ENCODE measurements at regions not wholly inside any gene's neighbourhood (a gene's known extent, or its start where the extent isn't known, plus 50 kb on each side); places are given as distances from the start of the nearest gene placed in this dataset.

GRCh38 chr5:10059556-10059955 lies 190.1 kb downstream of the ATPSCKMT start:
- Histone ChIP-seq H3K27ac (ENCODE audit: low read length) (no peak overlapping the region), H3K36me3 (ENCODE audit: insufficient read depth, low read length) (no peaks in the 10 kb centered on the region), H3K4me2 (ENCODE audit: low read length) (no peak overlapping the region), H4K20me1 (ENCODE audit: insufficient read depth) (no peaks in the 10 kb centered on the region), H3K79me2 (replicated peaks; ENCODE audit: insufficient read depth, low read length) (no peaks in the 10 kb centered on the region), H3K4me3 (ENCODE audit: low read length) (no peak overlapping the region), H3K9ac (ENCODE audit: low read length) (no peak overlapping the region), H2AFZ (ENCODE audit: low read depth, low read length) (no peak overlapping the region), H3K27me3 (ENCODE audit: insufficient read depth, low read depth, low read length) (no peaks in the 10 kb centered on the region), H3F3A (ENCODE audit: insufficient read depth, low read length, poor library complexity, severe bottlenecking) (no peaks in the 10 kb centered on the region), H3K9me3 (ENCODE audit: low read length) (no peaks in the 10 kb centered on the region), H3K9me2 (ENCODE audit: insufficient read depth, low read length) (no peaks in the 10 kb centered on the region)
- no peak for TF ChIP-seq EP300 (conservative IDR thresholded peaks at IDR 0.05; ENCODE audit: poor library complexity, severe bottlenecking)
- no peak for TF ChIP-seq EZH2 (IDR thresholded peaks at IDR 0.05; ENCODE audit: borderline replicate concordance, insufficient read depth, low read length, poor library complexity, severe bottlenecking)

- H3F3A ChIP-seq (ENCODE audit: insufficient read depth, low read length, poor library complexity, severe bottlenecking) = no peaks in the 10 kb centered on the region
- no peaks in the 10 kb centered on the region for H3K27me3 ChIP-seq (ENCODE audit: insufficient read depth, low read depth, low read length)
- H3K79me2 ChIP-seq (replicated peaks; ENCODE audit: insufficient read depth, low read length) = no peaks in the 10 kb centered on the region
- no peaks in the 10 kb centered on the region for H3K36me3 ChIP-seq (ENCODE audit: insufficient read depth, low read length)
- H4K20me1 ChIP-seq (ENCODE audit: insufficient read depth) = no peaks in the 10 kb centered on the region
- no peak overlapping the region for H3K9ac ChIP-seq (ENCODE audit: low read length)
- H3K9me2 ChIP-seq (ENCODE audit: insufficient read depth, low read length) = no peaks in the 10 kb centered on the region
- no peaks in the 10 kb centered on the region for H3K9me3 ChIP-seq (ENCODE audit: low read length)
- H3K27ac ChIP-seq (ENCODE audit: low read length) = no peak overlapping the region
- H2AFZ ChIP-seq (ENCODE audit: low read depth, low read length) = no peak overlapping the region
- no peak overlapping the region for H3K4me3 ChIP-seq (ENCODE audit: low read length)
- TF ChIP-seq EP300 (conservative IDR thresholded peaks at IDR 0.05; ENCODE audit: poor library complexity, severe bottlenecking) = no peak
- TF ChIP-seq RAD21 (conservative IDR thresholded peaks at IDR 0.05) = no peak
- TF ChIP-seq SMC3 (conservative IDR thresholded peaks at IDR 0.05; ENCODE audit: poor library complexity) = no peak
- no peak for TF ChIP-seq TAF1 (IDR thresholded peaks at IDR 0.05; ENCODE audit: low read depth)
- TF ChIP-seq EZH2 (IDR thresholded peaks at IDR 0.05; ENCODE audit: borderline replicate concordance, insufficient read depth, low read length, poor library complexity, severe bottlenecking) = no peak
- no peak for TF ChIP-seq MXI1 (conservative IDR thresholded peaks at IDR 0.05; ENCODE audit: poor library complexity, severe bottlenecking)
- TF ChIP-seq CTCF (IDR thresholded peaks at IDR 0.05; ENCODE audit: poor library complexity, severe bottlenecking) = no peak
- no peak for TF ChIP-seq POLR2AphosphoS5 (IDR thresholded peaks at IDR 0.05)
- TF ChIP-seq, protein P1, sequence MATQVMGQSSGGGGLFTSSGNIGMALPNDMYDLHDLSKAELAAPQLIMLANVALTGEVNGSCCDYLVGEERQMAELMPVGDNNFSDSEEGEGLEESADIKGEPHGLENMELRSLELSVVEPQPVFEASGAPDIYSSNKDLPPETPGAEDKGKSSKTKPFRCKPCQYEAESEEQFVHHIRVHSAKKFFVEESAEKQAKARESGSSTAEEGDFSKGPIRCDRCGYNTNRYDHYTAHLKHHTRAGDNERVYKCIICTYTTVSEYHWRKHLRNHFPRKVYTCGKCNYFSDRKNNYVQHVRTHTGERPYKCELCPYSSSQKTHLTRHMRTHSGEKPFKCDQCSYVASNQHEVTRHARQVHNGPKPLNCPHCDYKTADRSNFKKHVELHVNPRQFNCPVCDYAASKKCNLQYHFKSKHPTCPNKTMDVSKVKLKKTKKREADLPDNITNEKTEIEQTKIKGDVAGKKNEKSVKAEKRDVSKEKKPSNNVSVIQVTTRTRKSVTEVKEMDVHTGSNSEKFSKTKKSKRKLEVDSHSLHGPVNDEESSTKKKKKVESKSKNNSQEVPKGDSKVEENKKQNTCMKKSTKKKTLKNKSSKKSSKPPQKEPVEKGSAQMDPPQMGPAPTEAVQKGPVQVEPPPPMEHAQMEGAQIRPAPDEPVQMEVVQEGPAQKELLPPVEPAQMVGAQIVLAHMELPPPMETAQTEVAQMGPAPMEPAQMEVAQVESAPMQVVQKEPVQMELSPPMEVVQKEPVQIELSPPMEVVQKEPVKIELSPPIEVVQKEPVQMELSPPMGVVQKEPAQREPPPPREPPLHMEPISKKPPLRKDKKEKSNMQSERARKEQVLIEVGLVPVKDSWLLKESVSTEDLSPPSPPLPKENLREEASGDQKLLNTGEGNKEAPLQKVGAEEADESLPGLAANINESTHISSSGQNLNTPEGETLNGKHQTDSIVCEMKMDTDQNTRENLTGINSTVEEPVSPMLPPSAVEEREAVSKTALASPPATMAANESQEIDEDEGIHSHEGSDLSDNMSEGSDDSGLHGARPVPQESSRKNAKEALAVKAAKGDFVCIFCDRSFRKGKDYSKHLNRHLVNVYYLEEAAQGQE (IDR thresholded peaks at IDR 0.05; ENCODE audit: borderline replicate concordance) = no peak
- H3K4me2 ChIP-seq (ENCODE audit: low read length) = no peak overlapping the region
Measured at GRCh38 chr5:10057356-10057755, 192.3 kb downstream of the ATPSCKMT start.

Measured in neural cell (in vitro differentiated cells).